Tibial nerve (tissue), 4 donors: ENCODE measurements at regions not wholly inside any gene's neighbourhood (a gene's known extent, or its start where the extent isn't known, plus 50 kb on each side); places are given as distances from the start of the nearest gene placed in this dataset.

ENCODE experiments used
- DNase-seq, 2 donors: peaks; one replicate each; pipeline ENCODE4 v3.0.0-alpha.2; 2019; ENCODE audit warnings: low spot score in 2 of 2
- H3K27ac ChIP-seq, 4 donors: fragments of 200-600 bp; sonication (generic) in 3 of 4; one replicate each; pipeline ENCODE4 v1.5.1; 2017 to 2019; ENCODE audit warnings: mild to moderate bottlenecking in 1 of 4
- H3K27me3 ChIP-seq, 2 donors: fragments of 200-600 bp; sonication (generic) in 1 of 2; one replicate each; pipeline versions ENCODE4 v1.5.1 to v1.6.0; 2017 to 2019
- H3K36me3 ChIP-seq, 3 donors: fragments of 200-600 bp; sonication (generic); one replicate each; pipeline ENCODE4 v1.5.1; 2018 to 2019
- H3K4me1 ChIP-seq, 4 donors: fragments of 200-600 bp; sonication (generic) in 3 of 4; one replicate each; pipeline ENCODE4 v1.5.1; 2017 to 2019
- H3K4me3 ChIP-seq, 4 donors: fragments of 200-600 bp; sonication (generic) in 3 of 4; one replicate each; pipeline ENCODE4 v1.5.1; 2017 to 2019; ENCODE audit warnings: mild to moderate bottlenecking in 1 of 4, moderate library complexity in 1 of 4
- H3K9me3 ChIP-seq, 4 donors: fragments of 200-600 bp; sonication (generic) in 3 of 4; one replicate each; pipeline ENCODE4 v1.5.1; 2017 to 2019
- EP300 ChIP-seq, 2 donors: sonication (generic); formaldehyde crosslinking; IDR thresholded peaks; one replicate each; pipeline ENCODE4 v1.6.1; 2017; ENCODE audit warnings: antibody characterized with exemption in 2 of 2, mild to moderate bottlenecking in 1 of 2
- POLR2A ChIP-seq, 2 donors: fragments of 450-650 bp; IDR thresholded peaks; one replicate each; pipeline ENCODE4 v1.6.1; 2017; ENCODE audit warnings: antibody characterized with exemption in 2 of 2, mild to moderate bottlenecking in 2 of 2, moderate library complexity in 2 of 2
- WGBS, 2 donors: methylation state at CpG; one replicate each; pipeline ENCODE4 v1.1.5; 2018; 5-methylcytosine and 5-hydroxymethylcytosine counted together
- TF ChIP-seq, protein P1 (sequence below), 5 experiments: fragments of 200-600 bp in 3 of 5; fragments of 450-650 bp in 2 of 5; sonication (generic) in 3 of 5; IDR thresholded peaks; one replicate each; pipeline ENCODE4 v1.5.1; 2016 to 2019; ENCODE audit warnings: antibody characterized with exemption in 5 of 5, mild to moderate bottlenecking in 3 of 5, moderate library complexity in 2 of 5

DNA sequence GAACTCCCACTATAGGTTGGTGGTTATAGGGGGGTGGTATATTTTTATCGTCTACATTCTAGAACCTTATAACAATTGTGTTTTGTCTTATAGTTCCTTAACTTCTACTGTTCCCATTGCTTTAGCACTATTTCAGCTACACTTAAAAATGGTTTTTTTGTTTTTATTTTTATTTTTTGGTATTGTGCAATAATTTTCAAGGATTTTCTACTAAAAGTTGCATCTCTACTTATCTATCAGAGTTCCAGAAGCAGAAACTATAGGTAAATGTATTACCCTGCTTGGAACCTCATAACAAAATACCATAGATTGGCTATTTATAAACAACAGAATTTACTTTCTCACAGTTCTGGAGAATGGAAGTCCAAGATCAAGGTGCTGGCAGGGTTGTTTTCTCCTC is 981.6 kb upstream of the CNTNAP5 start:
- no peak overlapping the region for H3K27ac ChIP-seq
- H3K9me3 ChIP-seq: no peaks in the 10 kb centered on the region
- H3K36me3 ChIP-seq: no peaks in the 10 kb centered on the region
- H3K27me3 ChIP-seq: no peaks in the 10 kb centered on the region
- no peak for DNase-seq
- TF ChIP-seq POLR2A (IDR thresholded peaks at IDR 0.05) (no peak), EP300 (IDR thresholded peaks at IDR 0.05) (no peak)
- H3K4me3 ChIP-seq: no peak overlapping the region
- no peaks in the 10 kb centered on the region for H3K4me1 ChIP-seq
- WGBS, 2 donors: 78 to 83% methylated on average over 1 of the region's 1 CpG

DNA sequence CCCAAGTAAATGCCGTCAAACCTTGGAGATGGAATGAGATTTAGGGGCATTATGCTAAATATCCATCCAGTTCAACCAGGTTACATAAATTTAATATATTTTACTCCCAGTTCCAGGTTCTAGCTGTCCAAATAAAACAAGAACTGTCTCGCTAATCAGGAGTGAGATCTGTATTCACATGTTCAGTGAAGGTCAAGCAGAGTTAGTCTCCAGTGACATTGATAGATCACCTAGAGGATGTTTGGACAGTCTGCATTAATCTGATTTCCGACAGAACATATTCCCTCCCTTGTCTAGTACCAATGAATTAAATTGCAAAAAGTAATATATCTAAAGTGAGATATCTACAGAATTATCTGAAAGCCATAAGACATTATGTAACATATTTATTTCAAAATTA is 979.4 kb upstream of the CNTNAP5 start:
- Histone ChIP-seq H3K4me3 (no peak overlapping the region), H3K9me3 (no peaks in the 10 kb centered on the region), H3K36me3 (no peaks in the 10 kb centered on the region), H3K4me1 (no peaks in the 10 kb centered on the region), H3K27me3 (no peaks in the 10 kb centered on the region), H3K27ac (no peak overlapping the region)
- TF ChIP-seq EP300 (IDR thresholded peaks at IDR 0.05): no peak
- no peak for TF ChIP-seq POLR2A (IDR thresholded peaks at IDR 0.05)
- no peak for DNase-seq
- WGBS, 2 donors: 89 to 91% methylated on average over 3 of the region's 3 CpGs

DNA sequence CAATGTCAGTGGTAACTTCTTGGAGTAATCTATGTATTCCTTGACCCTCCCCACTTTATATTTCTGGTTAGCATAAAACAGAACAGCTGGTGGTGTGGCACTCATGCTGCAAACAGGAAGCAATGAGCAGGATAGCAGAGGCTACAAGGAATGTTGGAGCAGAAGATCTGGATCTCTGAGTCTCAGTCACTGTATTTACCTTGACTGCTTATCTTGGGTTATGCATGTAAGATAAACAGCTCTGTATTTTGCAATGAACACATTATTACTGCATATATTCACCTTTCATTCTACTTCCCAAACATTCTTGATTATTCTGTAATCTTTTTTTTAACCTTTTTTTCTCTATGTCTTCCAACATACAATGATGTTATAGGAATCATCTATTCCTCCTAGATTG is 977.9 kb upstream of the CNTNAP5 start:
- DNase-seq: no peak
- Histone ChIP-seq H3K36me3 (no peaks in the 10 kb centered on the region), H3K4me1 (no peaks in the 10 kb centered on the region), H3K27ac (no peak overlapping the region), H3K4me3 (no peak overlapping the region), H3K27me3 (no peaks in the 10 kb centered on the region), H3K9me3 (no peaks in the 10 kb centered on the region)
- TF ChIP-seq EP300 (IDR thresholded peaks at IDR 0.05) (no peak), POLR2A (IDR thresholded peaks at IDR 0.05) (no peak)
- TF ChIP-seq, protein P1, sequence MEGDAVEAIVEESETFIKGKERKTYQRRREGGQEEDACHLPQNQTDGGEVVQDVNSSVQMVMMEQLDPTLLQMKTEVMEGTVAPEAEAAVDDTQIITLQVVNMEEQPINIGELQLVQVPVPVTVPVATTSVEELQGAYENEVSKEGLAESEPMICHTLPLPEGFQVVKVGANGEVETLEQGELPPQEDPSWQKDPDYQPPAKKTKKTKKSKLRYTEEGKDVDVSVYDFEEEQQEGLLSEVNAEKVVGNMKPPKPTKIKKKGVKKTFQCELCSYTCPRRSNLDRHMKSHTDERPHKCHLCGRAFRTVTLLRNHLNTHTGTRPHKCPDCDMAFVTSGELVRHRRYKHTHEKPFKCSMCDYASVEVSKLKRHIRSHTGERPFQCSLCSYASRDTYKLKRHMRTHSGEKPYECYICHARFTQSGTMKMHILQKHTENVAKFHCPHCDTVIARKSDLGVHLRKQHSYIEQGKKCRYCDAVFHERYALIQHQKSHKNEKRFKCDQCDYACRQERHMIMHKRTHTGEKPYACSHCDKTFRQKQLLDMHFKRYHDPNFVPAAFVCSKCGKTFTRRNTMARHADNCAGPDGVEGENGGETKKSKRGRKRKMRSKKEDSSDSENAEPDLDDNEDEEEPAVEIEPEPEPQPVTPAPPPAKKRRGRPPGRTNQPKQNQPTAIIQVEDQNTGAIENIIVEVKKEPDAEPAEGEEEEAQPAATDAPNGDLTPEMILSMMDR (IDR thresholded peaks at IDR 0.05): no peak

DNA sequence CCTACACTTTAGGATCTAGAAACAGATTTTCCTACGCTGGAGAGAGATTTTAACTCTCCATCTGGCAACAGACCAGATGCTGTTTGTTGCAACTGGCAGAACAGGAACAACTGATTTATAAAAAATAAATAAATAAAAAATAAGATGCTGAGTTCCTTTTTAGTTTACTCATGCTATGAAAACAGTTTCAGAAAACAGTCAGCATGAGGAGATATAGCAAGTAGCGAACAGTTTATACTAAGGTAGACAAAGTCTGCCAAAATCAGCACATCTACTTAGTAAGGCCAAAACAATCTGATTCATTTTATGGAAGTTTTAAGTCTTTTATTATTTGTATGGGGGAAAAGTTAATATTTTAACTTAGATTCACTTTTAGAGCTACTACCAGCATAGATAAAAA is 974.0 kb upstream of the CNTNAP5 start:
- 53 to 70% methylated on average over 2 of the region's 2 CpGs for WGBS, 2 donors
- TF ChIP-seq POLR2A (IDR thresholded peaks at IDR 0.05) (no peak), EP300 (IDR thresholded peaks at IDR 0.05) (no peak)
- TF ChIP-seq, protein P1 (IDR thresholded peaks at IDR 0.05): no peak
- H3K27ac ChIP-seq: no peak overlapping the region
- H3K27me3 ChIP-seq: no peaks in the 10 kb centered on the region
- no peak overlapping the region for H3K4me3 ChIP-seq
- DNase-seq: no peak
- peaks cover 0 to 3% (median 0%) of the 10 kb centered on the region in 4 donors for H3K9me3 ChIP-seq
- H3K4me1 ChIP-seq: no peaks in the 10 kb centered on the region
- H3K36me3 ChIP-seq: no peaks in the 10 kb centered on the region

DNA sequence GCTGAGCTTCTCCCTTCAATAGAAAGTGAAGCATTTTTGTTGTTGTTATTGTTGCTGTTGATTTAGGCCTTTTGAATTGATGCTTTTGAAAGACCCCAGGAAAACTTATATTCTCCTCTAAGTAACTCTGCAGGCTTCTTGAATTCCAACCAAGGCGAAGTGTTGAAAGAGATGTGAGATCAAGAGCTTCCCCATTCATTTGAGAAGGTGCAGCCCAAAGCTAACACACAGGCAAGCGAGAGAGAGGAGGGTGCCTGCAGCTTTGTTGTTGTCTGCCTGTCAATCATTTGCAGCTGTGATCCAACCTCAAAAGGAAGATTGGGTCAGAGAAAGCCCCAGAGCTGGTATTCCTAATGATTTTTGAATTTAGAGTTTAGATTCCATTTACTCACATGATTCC is 963.6 kb upstream of the CNTNAP5 start:
- TF ChIP-seq EP300 (IDR thresholded peaks at IDR 0.05) (no peak), POLR2A (IDR thresholded peaks at IDR 0.05) (no peak)
- TF ChIP-seq, protein P1 (IDR thresholded peaks at IDR 0.05): no peak
- whole genome bisulfite sequencing, 2 donors: 85 to 90% methylated on average over 2 of the region's 2 CpGs
- Histone ChIP-seq H3K4me1 (no peaks in the 10 kb centered on the region), H3K9me3 (peaks cover 0 to 18% (median 0%) of the 10 kb centered on the region in 4 donors), H3K27me3 (no peaks in the 10 kb centered on the region), H3K36me3 (no peaks in the 10 kb centered on the region), H3K4me3 (no peak overlapping the region), H3K27ac (no peak overlapping the region)
- DNase-seq: no peak

DNA sequence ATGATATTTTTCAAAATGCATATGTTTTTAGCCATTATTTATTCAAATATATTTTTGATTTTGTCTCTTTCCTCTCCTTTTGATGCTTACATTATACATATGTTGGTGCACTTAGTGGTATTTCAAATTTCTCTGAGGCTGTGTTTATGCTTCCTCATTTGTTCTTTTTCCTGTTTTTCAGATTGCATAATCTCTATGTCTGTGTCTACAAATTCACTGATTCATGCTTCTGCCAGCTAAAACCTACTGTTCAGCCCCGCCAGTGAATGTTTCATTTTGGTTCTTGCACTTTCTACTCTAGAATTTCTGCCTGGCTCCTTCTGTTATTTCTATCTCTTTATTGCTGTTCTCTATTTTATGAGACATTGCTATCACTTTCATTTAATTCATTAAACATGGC is 951.7 kb upstream of the CNTNAP5 start:
- Histone ChIP-seq H3K4me1 (no peaks in the 10 kb centered on the region), H3K4me3 (no peak overlapping the region), H3K9me3 (no peaks in the 10 kb centered on the region), H3K36me3 (no peaks in the 10 kb centered on the region), H3K27me3 (no peaks in the 10 kb centered on the region), H3K27ac (no peak overlapping the region)
- WGBS, 2 donors: 29 to 38% methylated on average over 1 of the region's 1 CpG
- DNase-seq: no peak
- TF ChIP-seq EP300 (IDR thresholded peaks at IDR 0.05) (no peak), POLR2A (IDR thresholded peaks at IDR 0.05) (no peak)
- TF ChIP-seq, protein P1 (IDR thresholded peaks at IDR 0.05): no peak
